ENCODE measurements at regions not wholly inside any gene's neighbourhood (a gene's known extent, or its start where the extent isn't known, plus 50 kb on each side); places are given as distances from the start of the nearest gene placed in this dataset.

- H3K27ac Mint-ChIP-seq: no peak overlapping the region
- no peaks in the 10 kb centered on the region for H3K27me3 Mint-ChIP-seq
- H3K36me3 Mint-ChIP-seq (ENCODE audit: low read depth): no peaks in the 10 kb centered on the region
- peaks cover 7% of the 10 kb centered on the region for H3K9me3 Mint-ChIP-seq
- ATAC-seq (replicated peaks): no peak
- H3K4me3 Mint-ChIP-seq: no peak overlapping the region
- H3K4me1 Mint-ChIP-seq: no peaks in the 10 kb centered on the region
These were observed 591.4 kb downstream of the CCDC171 start for GRCh38 chr9:16143947-16144890.

DNA sequence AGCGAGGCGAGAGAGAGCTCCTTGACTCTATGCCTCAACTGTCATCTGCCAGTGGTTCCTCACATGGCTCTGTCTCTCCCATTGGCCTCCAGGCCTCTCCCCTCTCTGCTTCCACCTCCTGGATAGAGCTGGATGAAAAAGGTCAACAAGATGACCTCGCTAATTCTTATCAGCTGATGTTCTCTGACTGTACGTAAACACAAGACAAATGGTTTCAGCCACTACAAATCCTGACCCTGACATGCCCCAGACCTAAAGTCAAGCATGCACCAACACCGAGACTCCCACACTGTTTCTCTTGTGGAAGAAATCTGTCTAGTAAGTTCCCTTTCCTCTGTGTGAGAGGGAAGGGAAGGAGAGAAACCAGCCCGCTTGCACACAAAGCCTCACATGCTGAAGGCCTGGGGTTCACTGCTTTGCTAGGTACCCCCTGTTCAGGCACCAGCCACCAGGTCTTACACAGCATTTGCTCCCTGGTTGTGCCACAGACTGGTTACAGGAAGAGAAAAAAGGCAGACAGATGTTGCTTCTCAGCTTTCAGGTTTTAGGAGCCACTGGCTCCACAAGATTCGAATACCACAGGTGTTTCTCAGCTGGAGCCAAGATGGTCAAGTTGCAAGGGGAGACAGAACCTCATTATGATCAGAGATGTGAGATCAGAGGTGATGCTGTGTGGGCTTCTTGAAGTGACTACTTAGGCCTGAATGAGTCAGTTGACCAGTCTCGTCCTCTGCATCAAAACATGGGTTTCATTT is 592.5 kb downstream of the CCDC171 start:
- Mint-ChIP-seq H3K4me3 (no peak overlapping the region), H3K27ac (no peak overlapping the region), H3K27me3 (no peaks in the 10 kb centered on the region), H3K36me3 (ENCODE audit: low read depth) (no peaks in the 10 kb centered on the region), H3K9me3 (peaks cover 7% of the 10 kb centered on the region), H3K4me1 (no peaks in the 10 kb centered on the region)
- ATAC-seq (replicated peaks): no peak

GRCh38 chr9:16147726-16148125 is 594.9 kb downstream of the CCDC171 start:
- Mint-ChIP-seq H3K4me1 (no peaks in the 10 kb centered on the region), H3K27ac (no peak overlapping the region), H3K4me3 (no peak overlapping the region), H3K27me3 (no peaks in the 10 kb centered on the region), H3K36me3 (ENCODE audit: low read depth) (no peaks in the 10 kb centered on the region), H3K9me3 (peaks cover 12% of the 10 kb centered on the region)
- no peak for ATAC-seq (replicated peaks)

- ATAC-seq (replicated peaks): no peak
- Mint-ChIP-seq H3K4me3 (no peak overlapping the region), H3K9me3 (peaks cover 13% of the 10 kb centered on the region), H3K4me1 (peaks cover 1% of the 10 kb centered on the region), H3K36me3 (ENCODE audit: low read depth) (no peaks in the 10 kb centered on the region), H3K27ac (no peak overlapping the region), H3K27me3 (peaks cover under 1% of the 10 kb centered on the region)
These were observed 597.7 kb downstream of the CCDC171 start for GRCh38 chr9:16150501-16150900.

- no peak overlapping the region for H3K27ac Mint-ChIP-seq
- peaks cover 4% of the 10 kb centered on the region for H3K4me1 Mint-ChIP-seq
- peaks cover 14% of the 10 kb centered on the region for H3K9me3 Mint-ChIP-seq
- peaks cover 3% of the 10 kb centered on the region for H3K27me3 Mint-ChIP-seq
- H3K36me3 Mint-ChIP-seq (ENCODE audit: low read depth): no peaks in the 10 kb centered on the region
- no peak for ATAC-seq (replicated peaks)
- H3K4me3 Mint-ChIP-seq: no peak overlapping the region
These were observed 598.3 kb downstream of the CCDC171 start for GRCh38 chr9:16150938-16151650.

DNA sequence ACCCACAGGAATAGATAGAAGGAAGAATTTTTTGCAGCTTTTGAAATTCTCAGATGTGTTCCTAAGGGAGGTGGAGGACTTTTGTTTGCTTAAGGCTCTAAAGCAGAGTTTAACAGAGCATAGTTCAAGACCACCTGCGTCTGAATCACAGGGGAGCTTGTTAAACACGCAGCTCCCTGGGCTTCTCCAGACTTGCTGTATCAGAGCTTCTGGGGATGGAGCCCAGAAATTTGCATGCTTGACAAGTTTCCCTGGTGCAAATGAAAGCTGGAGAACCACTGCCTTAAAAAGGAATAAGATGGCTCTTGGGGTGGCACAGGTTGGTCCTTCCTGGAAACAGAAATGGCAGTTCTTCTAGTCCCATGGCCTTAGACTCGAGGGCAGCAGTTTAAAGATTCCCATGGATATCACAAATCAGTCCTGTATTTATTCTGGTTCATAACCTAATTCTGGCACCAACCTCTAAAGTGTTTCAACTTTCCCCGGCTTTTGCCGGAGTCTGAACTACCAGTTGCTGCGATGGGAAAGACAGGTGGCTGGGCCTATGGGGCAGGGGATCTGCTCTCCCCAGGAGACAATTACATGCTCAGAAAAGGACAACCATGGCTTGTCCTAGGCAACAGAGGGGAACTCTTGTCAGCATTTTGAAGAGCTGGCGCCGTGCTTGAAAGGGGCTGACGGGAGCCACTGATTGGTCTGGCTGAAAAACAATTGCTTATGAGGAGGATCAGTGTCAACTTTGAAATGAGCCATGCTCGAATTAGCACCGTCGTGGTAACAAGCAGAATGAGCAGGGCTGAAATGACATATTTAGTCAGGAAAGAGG is 599.6 kb downstream of the CCDC171 start:
- Mint-ChIP-seq H3K9me3 (peaks cover 11% of the 10 kb centered on the region), H3K27ac (no peak overlapping the region), H3K4me1 (peaks cover 4% of the 10 kb centered on the region), H3K36me3 (ENCODE audit: low read depth) (no peaks in the 10 kb centered on the region), H3K4me3 (no peak overlapping the region), H3K27me3 (peaks cover 3% of the 10 kb centered on the region)
- ATAC-seq (replicated peaks): no peak

DNA sequence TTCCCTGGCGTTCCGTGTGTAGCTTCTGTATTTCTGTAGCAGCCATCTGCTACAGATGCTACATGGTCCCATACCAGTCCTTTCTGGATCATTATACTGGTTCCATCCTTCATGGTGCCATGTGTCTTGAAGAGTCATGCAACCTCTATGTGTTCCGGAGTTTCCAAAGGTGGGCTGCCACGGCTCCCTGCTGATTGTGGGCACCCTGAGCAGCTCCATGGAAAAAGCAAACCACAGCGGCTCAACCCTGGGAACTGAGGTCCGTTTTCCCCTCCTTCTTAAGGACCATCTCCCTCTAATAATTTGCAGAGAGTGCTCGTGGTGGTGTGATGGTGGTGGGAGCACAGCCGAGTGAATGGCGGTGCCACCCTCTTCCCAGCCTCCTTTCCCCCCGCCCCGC is 600.4 kb downstream of the CCDC171 start:
- Mint-ChIP-seq H3K9me3 (peaks cover 11% of the 10 kb centered on the region), H3K27ac (no peak overlapping the region)
- ATAC-seq (replicated peaks): no peak

DNA sequence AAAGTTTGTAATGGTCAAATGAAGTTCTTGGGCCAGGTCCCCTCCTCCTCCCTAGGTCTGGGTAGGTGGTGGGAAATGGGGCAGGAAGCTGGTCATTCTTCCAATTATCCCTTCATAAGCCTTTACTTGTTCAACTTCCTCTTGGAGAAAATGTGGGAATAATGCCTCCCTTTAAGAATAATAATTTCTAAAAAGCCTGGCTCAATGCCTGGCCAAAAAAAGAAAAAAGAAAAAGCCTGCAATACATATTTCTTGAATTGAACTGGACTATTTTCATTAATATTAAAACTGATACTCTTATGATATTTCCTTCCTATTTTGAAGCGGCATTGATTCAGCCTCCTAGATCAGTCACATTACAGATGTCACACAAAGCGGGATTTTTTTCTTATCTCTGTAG is 600.9 kb downstream of the CCDC171 start:
- H3K4me1 Mint-ChIP-seq: peaks cover 4% of the 10 kb centered on the region
- H3K27ac Mint-ChIP-seq: no peak overlapping the region
- ATAC-seq (replicated peaks): no peak
- no peak overlapping the region for H3K4me3 Mint-ChIP-seq
- peaks cover 3% of the 10 kb centered on the region for H3K27me3 Mint-ChIP-seq
- no peaks in the 10 kb centered on the region for H3K36me3 Mint-ChIP-seq (ENCODE audit: low read depth)
- peaks cover 11% of the 10 kb centered on the region for H3K9me3 Mint-ChIP-seq

More for the DNA sequence above, 600.4 kb downstream of the CCDC171 start:
- no peaks in the 10 kb centered on the region for H3K36me3 Mint-ChIP-seq (ENCODE audit: low read depth)
- H3K4me1 Mint-ChIP-seq: peaks cover 4% of the 10 kb centered on the region
- H3K27me3 Mint-ChIP-seq: peaks cover 3% of the 10 kb centered on the region
- H3K4me3 Mint-ChIP-seq: no peak overlapping the region

DNA sequence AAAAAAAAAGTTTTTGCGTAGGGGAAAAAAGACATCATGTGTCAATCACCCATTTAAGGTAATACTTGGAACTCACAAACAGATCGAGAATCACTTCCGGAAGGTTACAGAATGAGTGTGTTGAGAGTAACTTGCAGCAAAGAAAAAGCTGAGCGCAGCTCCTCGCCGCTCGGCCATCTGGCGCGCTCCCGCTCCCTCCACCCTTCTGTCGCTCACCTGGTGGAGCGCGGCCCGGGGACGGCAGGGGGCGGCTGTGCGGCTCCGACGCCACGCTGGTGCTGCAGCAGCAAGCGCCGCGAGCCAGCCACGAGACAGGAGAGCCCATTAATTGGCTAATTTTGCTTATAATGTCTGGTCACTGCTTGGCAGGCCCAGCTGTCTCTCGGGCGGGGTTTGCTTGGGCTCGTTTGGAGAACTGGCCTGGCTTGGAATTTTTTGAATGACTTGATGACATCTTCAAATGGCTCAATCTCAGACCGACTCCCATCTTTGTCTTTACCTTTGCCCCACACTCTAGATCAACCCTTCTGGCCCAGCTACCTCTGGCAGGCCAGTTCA is 601.8 kb downstream of the CCDC171 start:
- Mint-ChIP-seq H3K36me3 (ENCODE audit: low read depth) (no peaks in the 10 kb centered on the region), H3K4me3 (peak overlapping the region; percentile 24), H3K4me1 (peaks cover 4% of the 10 kb centered on the region), H3K9me3 (peaks cover 8% of the 10 kb centered on the region), H3K27ac (no peak overlapping the region), H3K27me3 (peaks cover 3% of the 10 kb centered on the region)
- peak; percentile 76 for ATAC-seq (replicated peaks)

DNA sequence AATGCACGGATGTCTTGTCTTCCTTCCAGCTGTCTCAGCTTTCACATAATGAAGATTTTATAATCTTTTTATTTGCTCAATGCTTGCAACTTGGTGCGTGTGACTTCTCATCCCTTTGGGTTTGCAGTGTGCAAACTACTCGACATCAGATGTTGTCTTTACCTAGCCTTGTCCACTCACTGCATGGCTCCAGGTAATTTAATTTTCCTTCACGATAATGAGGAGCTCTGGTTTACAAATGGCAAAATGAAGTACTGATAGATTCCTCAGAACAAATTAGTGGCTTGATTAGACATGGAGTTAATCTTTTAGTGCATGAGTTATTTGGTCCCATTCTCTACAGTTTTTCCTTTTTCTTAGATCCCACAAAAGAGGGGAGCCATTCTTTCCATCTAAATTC is 603.0 kb downstream of the CCDC171 start:
- Mint-ChIP-seq H3K4me3 (no peak overlapping the region), H3K27me3 (peaks cover 3% of the 10 kb centered on the region), H3K27ac (no peak overlapping the region), H3K4me1 (peaks cover 4% of the 10 kb centered on the region), H3K36me3 (ENCODE audit: low read depth) (no peaks in the 10 kb centered on the region), H3K9me3 (peaks cover 13% of the 10 kb centered on the region)
- no peak for ATAC-seq (replicated peaks)

GRCh38 chr9:16157216-16157615 is 604.4 kb downstream of the CCDC171 start:
- H3K4me1 Mint-ChIP-seq: peaks cover 4% of the 10 kb centered on the region
- H3K36me3 Mint-ChIP-seq (ENCODE audit: low read depth): no peaks in the 10 kb centered on the region
- ATAC-seq (replicated peaks): no peak
- H3K27ac Mint-ChIP-seq: no peak overlapping the region
- H3K9me3 Mint-ChIP-seq: peaks cover 13% of the 10 kb centered on the region
- no peak overlapping the region for H3K4me3 Mint-ChIP-seq
- peaks cover 3% of the 10 kb centered on the region for H3K27me3 Mint-ChIP-seq

- no peak for ATAC-seq (replicated peaks)
- no peak overlapping the region for H3K4me3 Mint-ChIP-seq
- H3K4me1 Mint-ChIP-seq: peaks cover 4% of the 10 kb centered on the region
- no peaks in the 10 kb centered on the region for H3K36me3 Mint-ChIP-seq (ENCODE audit: low read depth)
- H3K27ac Mint-ChIP-seq: no peak overlapping the region
- peaks cover 3% of the 10 kb centered on the region for H3K27me3 Mint-ChIP-seq
- H3K9me3 Mint-ChIP-seq: peaks cover 13% of the 10 kb centered on the region
These were observed 604.8 kb downstream of the CCDC171 start for GRCh38 chr9:16157651-16158050.

- Mint-ChIP-seq H3K4me1 (peaks cover 4% of the 10 kb centered on the region), H3K4me3 (no peak overlapping the region), H3K9me3 (peaks cover 17% of the 10 kb centered on the region), H3K36me3 (ENCODE audit: low read depth) (no peaks in the 10 kb centered on the region), H3K27ac (no peak overlapping the region), H3K27me3 (peaks cover 3% of the 10 kb centered on the region)
- no peak for ATAC-seq (replicated peaks)
These were observed 605.2 kb downstream of the CCDC171 start for GRCh38 chr9:16158093-16158492.
